Breast epithelium (tissue), 4 donors: ENCODE measurements at regions not wholly inside any gene's neighbourhood (a gene's known extent, or its start where the extent isn't known, plus 50 kb on each side); places are given as distances from the start of the nearest gene placed in this dataset.

Experiments used
- DNase-seq, 2 donors: peaks; one replicate each; pipeline ENCODE4 v3.0.0-alpha.2; 2019; ENCODE audit warnings: low spot score in 2 of 2
- H3K27ac ChIP-seq, 2 donors: fragments of 200-600 bp; sonication (generic) in 1 of 2; one replicate each; pipeline ENCODE4 v1.5.1; 2016 to 2019; ENCODE audit warnings: mild to moderate bottlenecking in 1 of 2
- H3K27me3 ChIP-seq, 2 donors: fragments of 200-600 bp; sonication (generic) in 1 of 2; one replicate each; pipeline versions ENCODE4 v1.5.1 to v1.6.0; 2017 to 2019; ENCODE audit warnings: control low read depth in 1 of 2, mild to moderate bottlenecking in 1 of 2
- H3K36me3 ChIP-seq: fragments of 200-600 bp; one replicate; pipeline ENCODE4 v1.5.1; 2019
- H3K4me1 ChIP-seq, 2 donors: fragments of 200-600 bp; sonication (generic); one replicate each; pipeline ENCODE4 v1.5.1; 2016 to 2019; ENCODE audit warnings: control low read depth in 1 of 2
- H3K4me3 ChIP-seq, 3 donors: fragments of 200-600 bp; sonication (generic); 1 replicate in 2 of 3; 2 replicates in 1 of 3; pipeline ENCODE4 v1.5.1; 2016 to 2019; ENCODE audit warnings: mild to moderate bottlenecking in 3 of 3, moderate library complexity in 2 of 3
- H3K9me3 ChIP-seq, 2 donors: fragments of 200-600 bp; sonication (generic) in 1 of 2; one replicate each; pipeline ENCODE4 v1.5.1; 2016 to 2019; ENCODE audit warnings: control low read depth in 1 of 2
- POLR2A ChIP-seq: fragments of 450-650 bp; IDR thresholded peaks from one replicate; pipeline ENCODE4 v1.6.1; 2016; ENCODE audit warnings: antibody characterized with exemption, mild to moderate bottlenecking, moderate library complexity
- POLR2AphosphoS5 ChIP-seq, 3 donors: sonication (generic); formaldehyde crosslinking; IDR thresholded peaks; one replicate each; pipeline ENCODE4 v1.6.1; 2017; ENCODE audit warnings: antibody characterized with exemption in 3 of 3
- intact Hi-C: fragments of 100-400 bp; cut with DNase I; formaldehyde crosslinking; loops from one replicate; pipeline ENCODE4 v1.15.1; 2023; ENCODE audit warnings: low total_unique reads
- TF ChIP-seq, protein P1 (sequence below), 3 donors: fragments of 450-650 bp; IDR thresholded peaks; one replicate each; pipeline ENCODE4 v1.5.1; 2016 to 2017; ENCODE audit warnings: antibody characterized with exemption in 3 of 3, mild to moderate bottlenecking in 3 of 3, moderate library complexity in 3 of 3

DNA sequence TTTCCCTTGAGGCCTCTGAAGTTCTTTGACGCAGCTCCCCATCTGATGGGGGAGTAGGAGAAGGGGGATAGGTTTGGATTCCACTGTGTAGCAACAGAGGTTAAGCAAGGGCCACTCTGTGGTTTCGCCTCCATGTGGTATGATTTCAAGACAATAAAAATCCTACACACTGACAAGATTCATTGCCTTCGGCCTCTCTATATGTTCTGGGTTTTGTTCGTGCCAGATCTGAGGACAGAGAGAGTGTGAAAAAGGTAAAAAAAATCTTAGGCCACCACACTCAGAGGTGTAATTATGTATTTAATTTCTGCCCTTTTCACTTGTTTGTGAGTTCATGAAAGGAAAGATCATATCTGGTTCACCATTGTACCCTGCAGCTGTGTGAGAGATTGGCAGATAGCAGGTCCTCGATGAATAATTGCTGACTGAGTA, 715.2 kb upstream of the ZNF608 start:
- Histone ChIP-seq H3K4me3 (no peak overlapping the region), H3K36me3 (no peaks in the 10 kb centered on the region), H3K27ac (no peak overlapping the region), H3K27me3 (no peaks in the 10 kb centered on the region), H3K4me1 (no peaks in the 10 kb centered on the region), H3K9me3 (no peaks in the 10 kb centered on the region)
- intact Hi-C loops: loop anchor here (5.0 kb wide), 1 partner anchor 84 kb away; no protein-coding TSS in a partner anchor
- TF ChIP-seq POLR2A (no peak), POLR2AphosphoS5 (IDR thresholded peaks at IDR 0.05) (no peak)
- TF ChIP-seq, protein P1, sequence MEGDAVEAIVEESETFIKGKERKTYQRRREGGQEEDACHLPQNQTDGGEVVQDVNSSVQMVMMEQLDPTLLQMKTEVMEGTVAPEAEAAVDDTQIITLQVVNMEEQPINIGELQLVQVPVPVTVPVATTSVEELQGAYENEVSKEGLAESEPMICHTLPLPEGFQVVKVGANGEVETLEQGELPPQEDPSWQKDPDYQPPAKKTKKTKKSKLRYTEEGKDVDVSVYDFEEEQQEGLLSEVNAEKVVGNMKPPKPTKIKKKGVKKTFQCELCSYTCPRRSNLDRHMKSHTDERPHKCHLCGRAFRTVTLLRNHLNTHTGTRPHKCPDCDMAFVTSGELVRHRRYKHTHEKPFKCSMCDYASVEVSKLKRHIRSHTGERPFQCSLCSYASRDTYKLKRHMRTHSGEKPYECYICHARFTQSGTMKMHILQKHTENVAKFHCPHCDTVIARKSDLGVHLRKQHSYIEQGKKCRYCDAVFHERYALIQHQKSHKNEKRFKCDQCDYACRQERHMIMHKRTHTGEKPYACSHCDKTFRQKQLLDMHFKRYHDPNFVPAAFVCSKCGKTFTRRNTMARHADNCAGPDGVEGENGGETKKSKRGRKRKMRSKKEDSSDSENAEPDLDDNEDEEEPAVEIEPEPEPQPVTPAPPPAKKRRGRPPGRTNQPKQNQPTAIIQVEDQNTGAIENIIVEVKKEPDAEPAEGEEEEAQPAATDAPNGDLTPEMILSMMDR (IDR thresholded peaks at IDR 0.05): no peak
- no peak for DNase-seq

DNA sequence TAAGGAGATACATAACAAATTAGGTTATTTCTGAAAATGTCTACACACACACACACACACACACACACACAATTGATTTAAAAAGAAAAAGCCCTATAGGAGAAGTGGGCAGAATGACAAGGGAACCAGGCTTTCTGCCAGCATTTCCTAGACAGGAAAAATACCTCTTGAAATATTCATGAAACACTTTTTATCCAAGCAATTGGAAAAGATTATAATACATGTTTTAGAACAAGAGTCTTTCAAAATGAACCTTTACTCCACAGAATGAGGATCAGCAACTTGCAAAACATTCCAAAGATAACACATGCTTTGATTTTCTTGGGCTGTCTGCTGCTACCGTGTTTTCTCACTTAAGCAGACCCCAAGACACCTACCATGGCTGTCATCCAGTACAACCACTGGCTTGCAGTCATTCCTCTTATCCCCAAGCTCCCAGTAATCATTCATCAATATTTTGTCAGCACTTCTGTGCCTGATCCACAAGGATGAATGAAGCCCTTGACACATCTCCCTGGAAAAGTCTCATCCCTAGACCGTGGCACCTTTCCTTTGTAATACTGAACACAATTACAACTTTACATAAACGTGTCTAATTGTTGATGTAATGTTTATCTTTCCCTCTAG, 717.1 kb upstream of the ZNF608 start:
- TF ChIP-seq POLR2A: no peak
- TF ChIP-seq, protein P1 (IDR thresholded peaks at IDR 0.05): no peak
- no peak for TF ChIP-seq POLR2AphosphoS5 (IDR thresholded peaks at IDR 0.05)
- Histone ChIP-seq H3K9me3 (no peaks in the 10 kb centered on the region), H3K36me3 (no peaks in the 10 kb centered on the region), H3K4me1 (no peaks in the 10 kb centered on the region), H3K27ac (no peak overlapping the region), H3K4me3 (no peak overlapping the region), H3K27me3 (no peaks in the 10 kb centered on the region)
- intact Hi-C loops: loop anchor here (5.0 kb wide), 1 partner anchor 86 kb away; no protein-coding TSS in a partner anchor
- no peak for DNase-seq

DNA sequence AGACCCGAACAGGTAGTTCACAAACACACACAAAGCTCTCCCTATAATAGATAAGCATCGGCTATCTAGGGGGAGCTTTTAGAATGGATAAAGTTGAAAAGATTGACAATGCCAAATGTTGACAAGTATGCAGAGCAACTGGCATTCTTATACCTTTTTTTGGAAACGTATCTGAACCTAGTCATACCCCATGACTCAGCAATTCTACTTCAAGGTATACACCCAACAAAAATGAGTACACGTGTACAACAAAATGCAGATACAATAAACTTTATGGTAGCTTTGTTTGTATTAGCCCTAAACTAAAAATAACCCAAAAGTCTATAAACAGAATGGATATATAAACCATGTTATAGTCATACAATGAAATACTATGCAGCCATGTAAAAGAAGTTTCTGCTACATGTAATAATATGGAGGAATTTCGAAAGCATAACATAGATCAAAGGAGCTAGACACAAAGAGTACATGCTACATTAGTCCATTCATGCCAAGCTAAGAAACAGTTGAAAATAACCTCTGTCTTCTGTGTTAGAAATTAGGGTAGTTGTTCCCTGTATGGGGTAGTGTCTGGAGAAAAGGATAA, 718.5 kb upstream of the ZNF608 start:
- no peaks in the 10 kb centered on the region for H3K9me3 ChIP-seq
- no peaks in the 10 kb centered on the region for H3K27me3 ChIP-seq
- H3K4me3 ChIP-seq: no peak overlapping the region
- intact Hi-C loops: loop anchor here (5.0 kb wide), 1 partner anchor 88 kb away; no protein-coding TSS in a partner anchor
- no peak for DNase-seq
- no peaks in the 10 kb centered on the region for H3K36me3 ChIP-seq
- no peaks in the 10 kb centered on the region for H3K4me1 ChIP-seq
- H3K27ac ChIP-seq: no peak overlapping the region
- TF ChIP-seq, protein P1 (IDR thresholded peaks at IDR 0.05): no peak
- TF ChIP-seq POLR2A: no peak
- no peak for TF ChIP-seq POLR2AphosphoS5 (IDR thresholded peaks at IDR 0.05)

DNA sequence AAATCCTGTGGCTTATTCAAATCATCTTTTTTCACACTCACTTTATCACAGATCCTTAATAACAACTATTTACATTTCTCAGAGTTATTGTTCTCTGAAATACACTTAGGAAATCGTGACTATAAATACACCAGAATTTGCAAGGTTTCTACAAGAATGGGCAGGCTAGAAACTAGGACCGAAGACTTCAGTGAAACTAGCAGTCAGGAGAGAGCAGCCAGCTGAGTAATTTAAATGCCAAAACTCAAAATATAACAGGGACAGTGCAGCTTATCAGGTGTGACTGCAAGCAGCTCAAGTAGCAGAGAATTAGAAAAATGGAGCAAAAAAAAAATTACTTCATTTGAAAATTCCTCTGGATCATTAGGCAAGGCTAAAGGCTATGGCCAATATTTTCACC, 719.3 kb upstream of the ZNF608 start:
- no peaks in the 10 kb centered on the region for H3K9me3 ChIP-seq
- intact Hi-C loops: no loop called here
- no peaks in the 10 kb centered on the region for H3K4me1 ChIP-seq
- no peaks in the 10 kb centered on the region for H3K27me3 ChIP-seq
- H3K4me3 ChIP-seq: no peak overlapping the region
- DNase-seq: no peak
- no peak overlapping the region for H3K27ac ChIP-seq
- TF ChIP-seq POLR2A: no peak
- no peak for TF ChIP-seq POLR2AphosphoS5 (IDR thresholded peaks at IDR 0.05)
- TF ChIP-seq, protein P1 (IDR thresholded peaks at IDR 0.05): no peak
- H3K36me3 ChIP-seq: no peaks in the 10 kb centered on the region

GRCh38 chr5:125467222-125467621, 720.8 kb upstream of the ZNF608 start:
- H3K36me3 ChIP-seq: no peaks in the 10 kb centered on the region
- H3K4me1 ChIP-seq: no peaks in the 10 kb centered on the region
- H3K9me3 ChIP-seq: no peaks in the 10 kb centered on the region
- H3K4me3 ChIP-seq: no peak overlapping the region
- no peak overlapping the region for H3K27ac ChIP-seq
- TF ChIP-seq, protein P1 (IDR thresholded peaks at IDR 0.05): no peak
- no peak for TF ChIP-seq POLR2AphosphoS5 (IDR thresholded peaks at IDR 0.05)
- DNase-seq: no peak
- intact Hi-C loops: no loop called here
- no peaks in the 10 kb centered on the region for H3K27me3 ChIP-seq
